GM12872 (cell line): ENCODE measurements at regions not wholly inside any gene's neighbourhood (a gene's known extent, or its start where the extent isn't known, plus 50 kb on each side); places are given as distances from the start of the nearest gene placed in this dataset.

Experiments used
- TF ChIP-seq, protein P1 (sequence below): IDR thresholded peaks from 3 replicates; pipeline ENCODE4 v1.5.1; 2011; ENCODE audit warnings: low read depth, mild to moderate bottlenecking, low read length, moderate library complexity; ENCODE audit not compliant: insufficient read depth

DNA sequence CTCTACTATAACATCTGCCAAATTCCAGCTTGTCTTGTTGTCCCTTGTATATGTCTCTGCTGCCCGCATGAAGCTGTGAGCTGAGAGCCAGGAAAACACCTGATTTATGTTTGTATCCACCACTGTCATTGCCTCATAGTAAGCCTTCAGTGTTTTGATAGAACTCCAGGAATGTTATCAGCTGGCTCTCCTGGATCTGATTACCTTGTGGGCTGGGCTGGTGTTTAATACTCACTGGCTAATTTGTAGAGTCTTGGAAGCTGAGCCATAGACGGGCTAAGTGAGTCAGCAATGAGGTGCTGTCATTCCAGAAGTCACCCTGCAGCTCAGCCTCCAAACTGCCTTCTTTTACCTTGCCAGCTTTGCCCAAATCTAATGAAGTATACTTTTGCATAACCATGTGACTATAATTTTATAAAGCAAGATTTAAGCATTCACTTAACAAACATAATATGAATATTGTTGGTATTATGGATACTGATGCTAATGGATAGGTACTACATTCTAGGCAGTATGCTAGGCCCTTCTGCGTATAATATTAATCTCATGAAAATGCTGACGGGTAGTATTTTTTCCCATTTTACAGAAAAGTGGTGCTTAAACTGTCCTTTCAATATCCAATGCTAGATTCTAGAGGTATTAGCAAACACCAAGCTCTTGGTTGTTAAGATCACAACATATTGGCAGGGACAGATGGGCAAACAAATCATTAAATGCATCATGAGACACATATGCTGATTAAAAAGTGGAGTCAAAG is 62.7 kb upstream of the GATA6 start:
- TF ChIP-seq, protein P1, sequence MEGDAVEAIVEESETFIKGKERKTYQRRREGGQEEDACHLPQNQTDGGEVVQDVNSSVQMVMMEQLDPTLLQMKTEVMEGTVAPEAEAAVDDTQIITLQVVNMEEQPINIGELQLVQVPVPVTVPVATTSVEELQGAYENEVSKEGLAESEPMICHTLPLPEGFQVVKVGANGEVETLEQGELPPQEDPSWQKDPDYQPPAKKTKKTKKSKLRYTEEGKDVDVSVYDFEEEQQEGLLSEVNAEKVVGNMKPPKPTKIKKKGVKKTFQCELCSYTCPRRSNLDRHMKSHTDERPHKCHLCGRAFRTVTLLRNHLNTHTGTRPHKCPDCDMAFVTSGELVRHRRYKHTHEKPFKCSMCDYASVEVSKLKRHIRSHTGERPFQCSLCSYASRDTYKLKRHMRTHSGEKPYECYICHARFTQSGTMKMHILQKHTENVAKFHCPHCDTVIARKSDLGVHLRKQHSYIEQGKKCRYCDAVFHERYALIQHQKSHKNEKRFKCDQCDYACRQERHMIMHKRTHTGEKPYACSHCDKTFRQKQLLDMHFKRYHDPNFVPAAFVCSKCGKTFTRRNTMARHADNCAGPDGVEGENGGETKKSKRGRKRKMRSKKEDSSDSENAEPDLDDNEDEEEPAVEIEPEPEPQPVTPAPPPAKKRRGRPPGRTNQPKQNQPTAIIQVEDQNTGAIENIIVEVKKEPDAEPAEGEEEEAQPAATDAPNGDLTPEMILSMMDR, result no peak

DNA sequence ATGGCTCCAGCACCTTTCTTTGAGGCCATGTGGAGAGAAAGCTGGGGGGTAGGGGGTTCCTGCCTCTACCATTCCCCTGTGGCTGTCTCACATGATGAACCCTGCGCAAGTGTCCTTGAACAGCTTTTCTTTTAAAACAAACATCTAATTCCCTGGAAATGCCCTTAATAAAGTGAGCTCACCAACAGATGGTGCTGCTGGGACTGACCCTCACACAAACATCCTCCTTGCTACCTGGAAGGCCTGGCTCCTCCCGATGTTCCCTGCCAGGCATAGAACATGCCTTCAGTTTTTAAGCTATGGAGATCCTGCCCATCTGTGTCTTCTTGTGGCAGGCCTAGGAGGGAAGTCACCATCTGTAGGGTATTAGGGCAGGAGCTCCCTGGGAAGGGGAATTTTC is 60.7 kb upstream of the GATA6 start:
- TF ChIP-seq, protein P1, result no peak

DNA sequence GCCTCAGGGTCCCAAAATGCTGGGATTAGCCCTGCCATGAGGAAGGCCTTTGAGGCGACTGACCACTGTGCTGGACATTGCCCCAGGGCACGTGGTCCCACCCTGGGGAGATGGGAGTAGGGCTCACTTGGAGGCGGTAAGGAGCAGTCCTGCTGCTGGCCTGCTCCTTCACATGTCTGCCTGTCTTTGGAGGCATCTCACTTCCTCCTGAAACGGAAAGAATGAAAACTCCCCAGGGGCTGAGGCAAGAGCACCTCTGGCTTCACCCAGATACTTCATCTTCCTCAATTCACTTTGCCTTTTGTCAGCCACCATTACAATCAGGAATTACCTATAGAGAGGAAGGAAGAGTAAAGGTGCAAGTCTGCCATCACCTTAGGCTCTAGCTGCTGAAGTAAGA is 59.9 kb upstream of the GATA6 start:
- TF ChIP-seq, protein P1, result no peak

DNA sequence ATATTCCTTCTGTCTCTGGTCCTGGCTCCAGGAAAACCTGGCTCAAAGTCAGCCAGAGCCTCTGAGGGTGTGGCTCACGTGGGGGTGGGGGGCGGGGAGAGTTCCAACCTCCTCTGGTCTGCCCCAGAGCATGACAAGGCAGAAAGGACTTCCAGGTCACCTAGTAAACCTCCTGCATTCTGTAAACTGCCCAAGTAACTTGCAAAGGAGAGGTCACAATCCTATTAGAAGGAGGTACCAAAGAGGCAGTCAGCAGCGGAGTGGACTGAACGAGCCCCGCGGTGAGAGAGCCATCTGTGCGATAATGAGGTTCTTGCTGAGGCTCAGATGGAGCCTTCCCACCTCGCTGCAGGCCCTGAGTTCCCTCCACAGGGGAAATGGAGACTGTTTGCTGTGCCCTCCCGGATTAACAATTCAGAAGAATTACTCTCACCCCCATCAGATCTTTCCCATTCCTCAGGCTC is 58.9 kb upstream of the GATA6 start:
- TF ChIP-seq, protein P1, result no peak

DNA sequence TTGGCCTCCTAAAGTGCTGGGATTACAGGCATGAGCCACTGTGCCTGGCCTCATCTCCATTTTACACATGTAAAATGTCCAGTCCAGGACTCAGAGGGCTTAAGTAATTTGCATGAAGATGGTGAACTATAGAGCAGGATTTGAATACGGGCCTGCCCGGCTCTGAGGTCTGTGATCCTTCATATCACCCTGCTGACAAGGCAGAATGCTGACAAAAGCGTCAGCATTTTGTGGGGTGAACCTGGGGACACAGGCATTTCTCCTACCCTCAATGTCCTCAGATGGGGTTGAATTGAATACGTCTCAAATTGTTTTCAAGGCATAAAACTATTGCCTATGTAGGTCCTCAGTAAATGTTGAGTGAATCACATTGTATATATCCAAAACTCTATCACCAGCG is 57.2 kb upstream of the GATA6 start:
- TF ChIP-seq, protein P1, result no peak

DNA sequence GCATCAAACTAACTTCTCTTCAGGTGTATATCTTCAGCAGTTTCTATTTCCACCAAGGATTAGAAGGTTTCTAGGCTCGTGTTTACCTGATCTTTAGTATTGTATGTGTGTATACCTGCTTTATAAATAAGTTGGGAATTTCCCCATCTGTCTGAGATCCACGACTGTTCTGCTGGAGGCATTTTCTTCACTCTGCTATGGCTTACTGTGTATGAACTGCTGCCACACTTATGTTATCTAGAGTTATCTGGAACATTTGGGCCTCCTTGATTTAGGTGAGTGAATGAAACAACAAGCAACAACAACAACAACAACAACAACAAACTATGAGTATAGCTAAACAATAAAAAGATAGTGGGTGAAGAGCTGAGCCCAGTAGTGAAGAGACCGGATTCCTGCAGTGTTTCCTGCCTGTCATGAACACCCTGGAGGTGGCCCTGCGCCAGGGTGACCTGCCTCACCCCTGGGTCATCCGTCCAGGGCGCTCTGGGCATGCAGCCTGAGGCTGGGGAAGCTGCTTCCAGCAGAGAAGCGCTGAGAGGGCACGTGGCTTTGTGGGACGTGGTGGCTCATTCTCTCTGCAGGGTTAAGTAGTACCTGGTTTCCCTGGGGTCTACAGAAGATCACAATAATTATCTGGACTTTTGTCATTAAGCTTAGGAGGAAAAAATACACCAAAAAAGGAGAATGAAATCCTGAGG is 56.1 kb upstream of the GATA6 start:
- TF ChIP-seq, protein P1, result no peak

DNA sequence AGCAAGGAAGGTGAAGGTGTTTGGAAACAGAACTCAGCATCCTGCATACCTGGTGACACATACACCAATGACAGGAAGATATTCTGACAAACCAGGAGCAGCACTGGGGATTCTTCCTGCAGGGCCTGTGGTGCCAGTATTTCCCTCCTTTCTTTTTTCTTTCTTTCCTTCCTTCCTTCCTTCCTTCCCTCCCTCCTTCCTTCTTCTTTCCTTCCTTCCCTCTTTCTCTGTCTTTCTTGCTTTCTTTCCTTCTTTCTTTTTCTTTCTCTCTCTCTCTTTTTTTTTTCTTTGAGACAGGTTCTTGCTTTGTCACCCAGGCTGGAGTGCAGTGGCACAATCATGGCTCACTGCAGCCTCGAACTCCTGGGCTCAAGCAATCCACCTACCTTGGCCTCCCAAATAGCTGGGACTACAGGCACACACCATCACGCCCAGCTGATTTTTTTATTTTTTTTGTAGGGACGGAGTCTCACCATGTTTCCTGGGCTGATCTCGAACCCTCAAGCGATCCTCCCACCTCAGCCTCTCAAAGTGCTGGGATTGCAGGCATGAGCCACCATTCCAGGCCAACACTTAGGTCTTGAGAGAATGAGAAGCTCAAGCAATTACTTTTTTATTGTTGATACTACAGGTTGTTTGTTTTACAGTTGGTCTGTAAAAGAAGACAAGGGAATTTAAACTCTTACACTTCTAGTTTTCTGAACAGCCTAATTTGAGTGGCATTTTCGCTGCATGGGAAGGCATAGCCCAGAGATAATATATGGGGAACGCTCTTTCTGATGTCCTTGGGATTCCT is 54.7 kb upstream of the GATA6 start:
- TF ChIP-seq, protein P1, result no peak
